NB4 (cell line): ENCODE measurements at regions not wholly inside any gene's neighbourhood (a gene's known extent, or its start where the extent isn't known, plus 50 kb on each side); places are given as distances from the start of the nearest gene placed in this dataset.
A peak's percentile ranks its signal among the peaks of the same experiment; 100 is the strongest.

Experiments
- DNase-seq: peaks from one replicate; pipeline ENCODE4 v3.0.0; 2010; ENCODE audit warnings: low read depth
- H3K4me3 ChIP-seq: one replicate; pipeline ENCODE4 v1.5.1; 2011; ENCODE audit warnings: mild to moderate bottlenecking, low read depth, low read length, moderate library complexity
- CTCF ChIP-seq: IDR thresholded peaks from one replicate; pipeline ENCODE4 v1.5.1; 2012; ENCODE audit warnings: low read depth, low read length
- MAX ChIP-seq: IDR thresholded peaks from 2 replicates; pipeline ENCODE4 v1.6.1; 2011; ENCODE audit warnings: low read depth, low read length
- MYC ChIP-seq: IDR thresholded peaks from 2 replicates; pipeline ENCODE4 v1.6.1; 2011; ENCODE audit warnings: low read depth, low read length
- POLR2A ChIP-seq: IDR thresholded peaks from 2 replicates; pipeline ENCODE4 v1.6.1; 2011; ENCODE audit warnings: mild to moderate bottlenecking; ENCODE audit not compliant: insufficient read length; ENCODE audit errors: extremely low read depth

- no peak overlapping the region for H3K4me3 ChIP-seq
- TF ChIP-seq MAX (no peak), MYC (no peak), CTCF (no peak), POLR2A (no peak)
- DNase-seq = no peak
These were observed 551.5 kb upstream of the ATP2B1 start for GRCh38 chr12:90260136-90260535.

- TF ChIP-seq MYC = no peak
- no peak for TF ChIP-seq MAX
- TF ChIP-seq CTCF = no peak
- TF ChIP-seq POLR2A = no peak
- DNase-seq = no peak
- no peak overlapping the region for H3K4me3 ChIP-seq
These were observed 549.4 kb upstream of the ATP2B1 start for GRCh38 chr12:90257927-90258624.

GRCh38 chr12:90254796-90255195 lies 546.2 kb upstream of the ATP2B1 start:
- no peak overlapping the region for H3K4me3 ChIP-seq
- TF ChIP-seq POLR2A = no peak
- TF ChIP-seq MYC = no peak
- no peak for TF ChIP-seq MAX
- no peak for TF ChIP-seq CTCF
- no peak for DNase-seq

- peak; percentile 70 for TF ChIP-seq CTCF
- no peak for TF ChIP-seq POLR2A
- TF ChIP-seq MAX = peak; percentile 92
- TF ChIP-seq MYC = peak; percentile 93
These were observed 545.1 kb upstream of the ATP2B1 start for GRCh38 chr12:90253674-90254181.

GRCh38 chr12:90253136-90253535 lies 544.5 kb upstream of the ATP2B1 start:
- peak overlapping the region; percentile 4 for H3K4me3 ChIP-seq
- DNase-seq = peak; percentile 78
- TF ChIP-seq MYC (no peak), MAX (no peak), CTCF (no peak), POLR2A (no peak)

More at GRCh38 chr12:90253674-90254181, 545.1 kb upstream of the ATP2B1 start:
- peak; percentile 100 for DNase-seq
- H3K4me3 ChIP-seq = peak overlapping the region; percentile 4
